K562 (cell line): ENCODE measurements at regions not wholly inside any gene's neighbourhood (a gene's known extent, or its start where the extent isn't known, plus 50 kb on each side); places are given as distances from the start of the nearest gene placed in this dataset.

Experiments
- ATAC-seq: fragments of 200-7000 bp; cut with Tn5 transposase; 3 replicates; pipeline ENCODE4 v1.9.1; 2020; ENCODE audit warnings: moderate library complexity
- BruUV-seq: library from RNA; stranded (reverse); fragments of 400-500 nt; replicated peaks from 2 replicates; lab custom pipeline; 2021; lab: Mats Ljungman, UMichigan
- CTCF ChIA-PET: fragments of 300-600 bp; formaldehyde crosslinking; extraction: SDS; loops from one replicate; lab custom pipeline; 2021; ENCODE audit warnings: low intra/inter-chr PET ratio; lab: Yijun Ruan, JAX
- POLR2A ChIA-PET: fragments of 300-600, 350-650 bp; sonication (Branson Sonifier 250); formaldehyde crosslinking; extraction: SDS; loops from one replicate; lab custom pipeline; 2021; ENCODE audit warnings: antibody characterized with exemption, inconsistent platforms; lab: Yijun Ruan, JAX
- DNase-seq, 4 experiments: peaks; one replicate each; pipeline versions ENCODE4 v3.0.0 to v3.0.0-alpha.2; 2011 to 2018; ENCODE audit warnings: low spot score in 3 of 4, mixed read lengths in 3 of 4; ENCODE audit errors: extremely low read depth in 1 of 4
- FAIRE-seq: peaks from 2 replicates; lab custom pipeline; 2011; peaks lifted over from hg19 to GRCh38; lab: Jason Lieb, UNC
- H2AFZ ChIP-seq: 2 replicates; pipeline ENCODE4 v1.6.0; 2011; ENCODE audit warnings: low read depth, low read length, control low read depth, inconsistent platforms
- H3K27ac ChIP-seq: fragments of 200-600 bp; 3 replicates; pipeline ENCODE4 v1.8.0; 2011; ENCODE audit warnings: low read depth, mild to moderate bottlenecking, control low read depth, inconsistent platforms, low read length, moderate library complexity, mixed read lengths; ENCODE audit errors: extremely low read depth
- H3K27me3 ChIP-seq, 2 experiments: fragments of 300-600 bp in 1 of 2; 2 replicates in 1 of 2; 3 replicates in 1 of 2; pipeline versions ENCODE4 v1.6.0 to v1.8.0; 2011; ENCODE audit warnings: inconsistent platforms in 2 of 2, low read length in 2 of 2, mild to moderate bottlenecking in 1 of 2, mixed read lengths in 1 of 2, moderate library complexity in 1 of 2; ENCODE audit not compliant: control insufficient read depth in 2 of 2, insufficient read depth in 2 of 2
- H3K36me3 ChIP-seq: fragments of 300-600 bp; 3 replicates; pipeline ENCODE4 v1.8.0; 2011; ENCODE audit warnings: mild to moderate bottlenecking, low read length, inconsistent platforms; ENCODE audit not compliant: control insufficient read depth, insufficient read depth
- H3K4me1 ChIP-seq, 2 experiments: fragments of 200-600 bp in 1 of 2; replicated peaks in 1 of 2; 2 replicates in 1 of 2; 3 replicates in 1 of 2; pipeline versions ENCODE4 v1.5.1 to v1.8.0; 2011; ENCODE audit warnings: inconsistent platforms in 2 of 2, low read length in 2 of 2, mild to moderate bottlenecking in 1 of 2, mixed read lengths in 1 of 2, moderate library complexity in 1 of 2; ENCODE audit not compliant: control insufficient read depth in 2 of 2, insufficient read depth in 2 of 2
- H3K4me2 ChIP-seq: 2 replicates; pipeline ENCODE4 v1.6.1; 2011; ENCODE audit warnings: low read length, control low read depth, inconsistent platforms, mixed read lengths; ENCODE audit not compliant: insufficient read depth
- H3K4me3 ChIP-seq: fragments of 200-600 bp; sonication (generic), shearing (Covaris generic); 2 replicates; pipeline ENCODE4 v1.5.1; 2016; ENCODE audit warnings: control low read depth, inconsistent platforms
- H3K79me2 ChIP-seq: fragments of 200-600 bp; 3 replicates; pipeline ENCODE4 v1.8.0; 2011; ENCODE audit warnings: low read length, inconsistent platforms; ENCODE audit not compliant: control insufficient read depth, insufficient read depth
- H3K9ac ChIP-seq, 2 experiments: 2 replicates each; pipeline versions ENCODE4 v1.6.0 to v1.6.1; 2011; ENCODE audit warnings: low read depth in 2 of 2, low read length in 2 of 2, control low read depth in 1 of 2, inconsistent platforms in 1 of 2, mild to moderate bottlenecking in 1 of 2, mixed read lengths in 1 of 2; ENCODE audit not compliant: insufficient read depth in 1 of 2
- H3K9me1 ChIP-seq: one replicate; pipeline ENCODE4 v1.6.0; 2011; ENCODE audit warnings: inconsistent platforms, mild to moderate bottlenecking, low read length, moderate library complexity; ENCODE audit not compliant: control insufficient read depth, insufficient read depth
- H3K9me3 ChIP-seq: replicated peaks from 2 replicates; pipeline ENCODE4 v1.5.1; 2011; ENCODE audit warnings: low read depth, low read length, inconsistent platforms; ENCODE audit not compliant: control insufficient read depth, insufficient read depth
- H4K20me1 ChIP-seq: replicated peaks from 2 replicates; pipeline ENCODE4 v1.6.1; 2011; ENCODE audit warnings: low read length, inconsistent platforms, mixed read lengths; ENCODE audit not compliant: control insufficient read depth, insufficient read depth
- HIVEP1 ChIP-seq: fragments of 250-450 bp; sonication (Bioruptor Pico); IDR thresholded peaks from 2 replicates; pipeline ENCODE4 v1.4.0; 2020; ENCODE audit warnings: mild to moderate bottlenecking
- ZNF197 ChIP-seq: fragments of 200-800 bp; sonication (Bioruptor generic); IDR thresholded peaks from 2 replicates; pipeline ENCODE4 v1.6.1; 2016; ENCODE audit warnings: low read depth, missing genetic modification characterization, missing compliant biosample characterization
- ZNF695 ChIP-seq: fragments of 450-650 bp; formaldehyde crosslinking; IDR thresholded peaks from 2 replicates; pipeline ENCODE4 v1.4.0; 2020; ENCODE audit warnings: mild to moderate bottlenecking, moderate library complexity
- WGBS: fragments of 100-300 bp; shearing (Covaris generic); methylation state at CpG from one replicate; pipeline ENCODE4 v1.1.6; 2016; ENCODE audit warnings: low coverage, mixed read lengths; ENCODE audit not compliant: insufficient coverage; ENCODE audit errors: missing lambda C conversion rate; 5-methylcytosine and 5-hydroxymethylcytosine counted together
- in situ Hi-C: fragments of 300-500 bp; cut with MboI; formaldehyde crosslinking; loops from 4 replicates; pipeline ENCODE4 v1.15.0; 2018; ENCODE audit warnings: inconsistent platforms, mixed read lengths
- intact Hi-C: fragments of 100-400 bp; cut with micrococcal nuclease; formaldehyde crosslinking; loops from 2 replicates; pipeline ENCODE4 v1.14.2; 2022
- TF ChIP-seq, protein P1 (sequence below), 2 experiments: IDR thresholded peaks; 2 replicates each; pipeline ENCODE4 v1.6.1; 2012; ENCODE audit warnings: improper control_type of control experiment in 2 of 2, low read depth in 2 of 2, low read length in 2 of 2, borderline replicate concordance in 1 of 2
- TF ChIP-seq, protein P2 (sequence below): fragments of 250-450 bp; sonication (Bioruptor Pico); IDR thresholded peaks from 2 replicates; pipeline ENCODE4 v1.4.0; 2020

DNA sequence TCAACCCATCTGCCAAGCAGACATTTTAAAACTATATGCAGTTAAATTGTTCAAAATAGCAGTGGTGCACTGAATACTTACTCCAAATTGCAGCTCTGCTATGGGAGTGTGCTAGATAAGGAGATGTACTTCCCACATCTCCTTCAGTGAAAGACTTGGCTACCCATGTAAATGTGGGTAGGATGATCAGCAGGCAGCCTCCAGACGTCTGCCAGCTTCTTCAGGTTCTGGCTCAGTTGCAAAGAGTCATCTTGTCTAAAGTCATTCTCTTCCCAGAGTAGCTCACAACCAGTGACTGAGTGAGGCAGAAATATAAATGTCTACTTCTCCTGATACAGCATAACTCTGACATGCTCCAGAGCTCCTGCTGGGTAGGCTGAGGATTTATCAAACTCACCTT is 1050.0 kb upstream of the CDH10 start:
- no peak overlapping the region for H3K4me2 ChIP-seq
- H2AFZ ChIP-seq: no peak overlapping the region
- H3K27me3 ChIP-seq: no peaks in the 10 kb centered on the region
- no peak overlapping the region for H3K4me3 ChIP-seq
- FAIRE-seq (no peak), DNase-seq (no peak), ATAC-seq (no peak)
- H3K4me1 ChIP-seq: no peaks in the 10 kb centered on the region
- intact Hi-C loops: no loop called here
- H3K9me1 ChIP-seq: no peaks in the 10 kb centered on the region
- 0% methylated on average over 1 of the region's 1 CpG for WGBS
- no peaks in the 10 kb centered on the region for H4K20me1 ChIP-seq
- no peak overlapping the region for H3K27ac ChIP-seq
- no TSS peak for BruUV-seq
- TF ChIP-seq ZNF695 (CRISPR knock-in tag): no peak
- TF ChIP-seq, protein P1, sequence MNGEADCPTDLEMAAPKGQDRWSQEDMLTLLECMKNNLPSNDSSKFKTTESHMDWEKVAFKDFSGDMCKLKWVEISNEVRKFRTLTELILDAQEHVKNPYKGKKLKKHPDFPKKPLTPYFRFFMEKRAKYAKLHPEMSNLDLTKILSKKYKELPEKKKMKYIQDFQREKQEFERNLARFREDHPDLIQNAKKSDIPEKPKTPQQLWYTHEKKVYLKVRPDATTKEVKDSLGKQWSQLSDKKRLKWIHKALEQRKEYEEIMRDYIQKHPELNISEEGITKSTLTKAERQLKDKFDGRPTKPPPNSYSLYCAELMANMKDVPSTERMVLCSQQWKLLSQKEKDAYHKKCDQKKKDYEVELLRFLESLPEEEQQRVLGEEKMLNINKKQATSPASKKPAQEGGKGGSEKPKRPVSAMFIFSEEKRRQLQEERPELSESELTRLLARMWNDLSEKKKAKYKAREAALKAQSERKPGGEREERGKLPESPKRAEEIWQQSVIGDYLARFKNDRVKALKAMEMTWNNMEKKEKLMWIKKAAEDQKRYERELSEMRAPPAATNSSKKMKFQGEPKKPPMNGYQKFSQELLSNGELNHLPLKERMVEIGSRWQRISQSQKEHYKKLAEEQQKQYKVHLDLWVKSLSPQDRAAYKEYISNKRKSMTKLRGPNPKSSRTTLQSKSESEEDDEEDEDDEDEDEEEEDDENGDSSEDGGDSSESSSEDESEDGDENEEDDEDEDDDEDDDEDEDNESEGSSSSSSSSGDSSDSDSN (IDR thresholded peaks at IDR 0.05; ENCODE audit: borderline replicate concordance in 1 of 2, low read depth in 2 of 2, low read length in 2 of 2): no peak
- TF ChIP-seq HIVEP1 (CRISPR knock-in tag): no peak
- TF ChIP-seq, protein P2, sequence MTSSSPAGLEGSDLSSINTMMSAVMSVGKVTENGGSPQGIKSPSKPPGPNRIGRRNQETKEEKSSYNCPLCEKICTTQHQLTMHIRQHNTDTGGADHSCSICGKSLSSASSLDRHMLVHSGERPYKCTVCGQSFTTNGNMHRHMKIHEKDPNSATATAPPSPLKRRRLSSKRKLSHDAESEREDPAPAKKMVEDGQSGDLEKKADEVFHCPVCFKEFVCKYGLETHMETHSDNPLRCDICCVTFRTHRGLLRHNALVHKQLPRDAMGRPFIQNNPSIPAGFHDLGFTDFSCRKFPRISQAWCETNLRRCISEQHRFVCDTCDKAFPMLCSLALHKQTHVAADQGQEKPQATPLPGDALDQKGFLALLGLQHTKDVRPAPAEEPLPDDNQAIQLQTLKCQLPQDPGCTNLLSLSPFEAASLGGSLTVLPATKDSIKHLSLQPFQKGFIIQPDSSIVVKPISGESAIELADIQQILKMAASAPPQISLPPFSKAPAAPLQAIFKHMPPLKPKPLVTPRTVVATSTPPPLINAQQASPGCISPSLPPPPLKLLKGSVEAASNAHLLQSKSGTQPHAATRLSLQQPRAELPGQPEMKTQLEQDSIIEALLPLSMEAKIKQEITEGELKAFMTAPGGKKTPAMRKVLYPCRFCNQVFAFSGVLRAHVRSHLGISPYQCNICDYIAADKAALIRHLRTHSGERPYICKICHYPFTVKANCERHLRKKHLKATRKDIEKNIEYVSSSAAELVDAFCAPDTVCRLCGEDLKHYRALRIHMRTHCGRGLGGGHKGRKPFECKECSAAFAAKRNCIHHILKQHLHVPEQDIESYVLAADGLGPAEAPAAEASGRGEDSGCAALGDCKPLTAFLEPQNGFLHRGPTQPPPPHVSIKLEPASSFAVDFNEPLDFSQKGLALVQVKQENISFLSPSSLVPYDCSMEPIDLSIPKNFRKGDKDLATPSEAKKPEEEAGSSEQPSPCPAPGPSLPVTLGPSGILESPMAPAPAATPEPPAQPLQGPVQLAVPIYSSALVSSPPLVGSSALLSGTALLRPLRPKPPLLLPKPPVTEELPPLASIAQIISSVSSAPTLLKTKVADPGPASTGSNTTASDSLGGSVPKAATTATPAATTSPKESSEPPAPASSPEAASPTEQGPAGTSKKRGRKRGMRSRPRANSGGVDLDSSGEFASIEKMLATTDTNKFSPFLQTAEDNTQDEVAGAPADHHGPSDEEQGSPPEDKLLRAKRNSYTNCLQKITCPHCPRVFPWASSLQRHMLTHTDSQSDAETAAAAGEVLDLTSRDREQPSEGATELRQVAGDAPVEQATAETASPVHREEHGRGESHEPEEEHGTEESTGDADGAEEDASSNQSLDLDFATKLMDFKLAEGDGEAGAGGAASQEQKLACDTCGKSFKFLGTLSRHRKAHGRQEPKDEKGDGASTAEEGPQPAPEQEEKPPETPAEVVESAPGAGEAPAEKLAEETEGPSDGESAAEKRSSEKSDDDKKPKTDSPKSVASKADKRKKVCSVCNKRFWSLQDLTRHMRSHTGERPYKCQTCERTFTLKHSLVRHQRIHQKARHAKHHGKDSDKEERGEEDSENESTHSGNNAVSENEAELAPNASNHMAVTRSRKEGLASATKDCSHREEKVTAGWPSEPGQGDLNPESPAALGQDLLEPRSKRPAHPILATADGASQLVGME: no peak
- TF ChIP-seq ZNF197 (CRISPR knock-in tag): no peak
- ChIA-PET POLR2A (no interaction called here), CTCF (interaction anchor here (0.7 kb wide), 1 partner anchor 245 kb away, joined by 3 read pairs; no protein-coding TSS in a partner anchor)
- no peak overlapping the region for H3K9ac ChIP-seq
- in situ Hi-C loops: no loop called here
- H3K36me3 ChIP-seq: no peaks in the 10 kb centered on the region
- no peaks in the 10 kb centered on the region for H3K9me3 ChIP-seq
- H3K79me2 ChIP-seq: no peaks in the 10 kb centered on the region
